ENCODE measurements at regions not wholly inside any gene's neighbourhood (a gene's known extent, or its start where the extent isn't known, plus 50 kb on each side); places are given as distances from the start of the nearest gene placed in this dataset.

GRCh38 chr2:104933151-104933917 lies 79.4 kb downstream of the POU3F3 start:
- no peaks in the 10 kb centered on the region for H3K4me1 ChIP-seq (ENCODE audit: control insufficient read depth, insufficient read depth, low read length)
- TF ChIP-seq CTCF (IDR thresholded peaks at IDR 0.05) = no peak
- TF ChIP-seq SIN3A (IDR thresholded peaks at IDR 0.05; ENCODE audit: borderline replicate concordance, insufficient read depth, low read depth, low read length) = no peak
- no peak for TF ChIP-seq REST (IDR thresholded peaks at IDR 0.05; ENCODE audit: insufficient read depth in 1 of 2, low read depth in 2 of 2, low read length in 1 of 2)
- TF ChIP-seq POLR2AphosphoS5 (IDR thresholded peaks at IDR 0.05; ENCODE audit: low read depth, low read length) = no peak
- no peak for TF ChIP-seq TCF7L2 (IDR thresholded peaks at IDR 0.05; ENCODE audit: low read depth, low read length)
- H3K9me3 ChIP-seq (ENCODE audit: control insufficient read depth, insufficient read depth, low read depth, low read length) = no peaks in the 10 kb centered on the region
- in situ Hi-C loops (cut with HindIII; ENCODE audit: low pct_unique_long_range_greater_than_20kb, low sequenced_read_pairs) (no loop called here), intact Hi-C loops (cut with micrococcal nuclease; ENCODE audit: unreplicated experiment) (no loop called here)
- no peaks in the 10 kb centered on the region for H3K36me3 ChIP-seq (ENCODE audit: control insufficient read depth, insufficient read depth, low read length)
- no TSS peak for BruUV-seq (replicated peaks)
- no peaks in the 10 kb centered on the region; the same call in 1 of the 2 replicates for H3K27me3 ChIP-seq (ENCODE audit: control insufficient read depth, insufficient read depth, low read length)
- ChIA-PET POLR2A (no interaction called here), CTCF (no interaction called here)
- DNase-seq (ENCODE audit: low read depth, low spot score) (no peak), ATAC-seq (no peak)
- H3K4me3 ChIP-seq (ENCODE audit: low read depth in 2 of 2, low read length in 2 of 2) = no peak overlapping the region
- no peak overlapping the region for H3K27ac ChIP-seq (ENCODE audit: low read length)

GRCh38 chr2:104936527-104936926 lies 82.6 kb downstream of the POU3F3 start:
- no peaks in the 10 kb centered on the region for H3K9me3 ChIP-seq (ENCODE audit: control insufficient read depth, insufficient read depth, low read depth, low read length)
- BruUV-seq (replicated peaks) = no TSS peak
- in situ Hi-C loops (cut with HindIII; ENCODE audit: low pct_unique_long_range_greater_than_20kb, low sequenced_read_pairs) = no loop called here
- ChIA-PET CTCF (no interaction called here), POLR2A (no interaction called here)
- H3K4me1 ChIP-seq (ENCODE audit: control insufficient read depth, insufficient read depth, low read length) = no peaks in the 10 kb centered on the region
- H3K4me3 ChIP-seq (ENCODE audit: low read depth in 2 of 2, low read length in 2 of 2) = no peak overlapping the region
- TF ChIP-seq POLR2AphosphoS5 (IDR thresholded peaks at IDR 0.05; ENCODE audit: low read depth, low read length) (no peak), TCF7L2 (IDR thresholded peaks at IDR 0.05; ENCODE audit: low read depth, low read length) (no peak), REST (IDR thresholded peaks at IDR 0.05; ENCODE audit: insufficient read depth in 1 of 2, low read depth in 2 of 2, low read length in 1 of 2) (no peak), CTCF (IDR thresholded peaks at IDR 0.05) (no peak), SIN3A (IDR thresholded peaks at IDR 0.05; ENCODE audit: borderline replicate concordance, insufficient read depth, low read depth, low read length) (no peak)
- H3K36me3 ChIP-seq (ENCODE audit: control insufficient read depth, insufficient read depth, low read length) = no peaks in the 10 kb centered on the region
- intact Hi-C loops (cut with micrococcal nuclease; ENCODE audit: unreplicated experiment) = no loop called here
- DNase-seq (ENCODE audit: low read depth, low spot score) (no peak), ATAC-seq (no peak)
- H3K27ac ChIP-seq (ENCODE audit: low read length) = no peak overlapping the region
- no peaks in the 10 kb centered on the region for H3K27me3 ChIP-seq (ENCODE audit: control insufficient read depth, insufficient read depth, low read length)
